DMS53 treated with DMSO at 0.1 percent for 48 hours (cell line): ENCODE measurements at regions not wholly inside any gene's neighbourhood (a gene's known extent, or its start where the extent isn't known, plus 50 kb on each side); places are given as distances from the start of the nearest gene placed in this dataset.

Source experiments
- DNase-seq: peaks from one replicate; lab custom pipeline; 2025; ENCODE audit not compliant: unreplicated experiment; lab: John Stamatoyannopoulos, UW

DNA sequence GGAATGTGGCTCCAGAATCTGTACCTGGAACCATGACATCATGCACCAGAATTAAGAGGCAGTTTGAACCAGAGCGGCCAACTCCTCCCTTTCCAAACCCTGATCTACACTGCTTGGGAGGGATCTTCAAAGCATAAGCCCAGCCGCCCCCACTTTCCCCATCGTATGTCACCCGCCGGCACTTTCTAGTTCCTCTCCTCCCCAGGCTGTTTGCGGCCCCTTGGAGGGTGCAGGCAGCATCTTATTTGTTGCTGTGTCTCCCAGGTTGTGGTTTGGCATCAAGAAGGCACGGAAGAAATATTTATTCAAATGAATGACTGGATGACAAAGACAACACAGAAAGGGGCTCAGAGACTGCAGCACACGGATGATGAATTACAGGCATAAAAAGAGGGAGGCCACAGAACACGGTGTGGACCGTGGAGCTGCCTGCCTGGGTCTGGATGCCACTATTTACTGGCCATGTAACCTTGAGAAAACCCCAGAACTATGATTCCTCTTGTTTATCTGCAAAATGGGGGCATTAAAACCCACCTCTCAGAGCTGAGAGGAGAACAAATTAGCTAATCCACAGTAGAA is 305.8 kb downstream of the EIPR1 start:
- no peak for DNase-seq

DNA sequence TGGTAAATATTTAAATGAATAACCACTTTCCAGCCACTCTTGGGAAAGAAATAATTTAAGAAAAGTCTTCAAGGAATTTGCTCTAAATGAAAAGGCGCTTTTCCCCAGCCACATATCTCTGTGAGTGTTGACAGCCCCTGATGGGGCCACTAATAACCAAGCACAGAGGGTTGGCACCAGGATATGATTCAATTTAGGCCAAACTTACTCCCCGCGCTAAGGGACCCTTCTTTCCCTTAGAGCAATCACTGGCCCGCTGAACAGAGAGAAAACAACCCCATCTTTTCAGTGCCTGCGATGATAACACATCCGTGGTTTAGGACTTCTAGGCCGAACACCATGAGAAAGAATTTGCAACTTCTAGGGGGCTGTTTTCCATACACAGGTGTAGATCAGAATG is 310.8 kb downstream of the EIPR1 start:
- DNase-seq = no peak

DNA sequence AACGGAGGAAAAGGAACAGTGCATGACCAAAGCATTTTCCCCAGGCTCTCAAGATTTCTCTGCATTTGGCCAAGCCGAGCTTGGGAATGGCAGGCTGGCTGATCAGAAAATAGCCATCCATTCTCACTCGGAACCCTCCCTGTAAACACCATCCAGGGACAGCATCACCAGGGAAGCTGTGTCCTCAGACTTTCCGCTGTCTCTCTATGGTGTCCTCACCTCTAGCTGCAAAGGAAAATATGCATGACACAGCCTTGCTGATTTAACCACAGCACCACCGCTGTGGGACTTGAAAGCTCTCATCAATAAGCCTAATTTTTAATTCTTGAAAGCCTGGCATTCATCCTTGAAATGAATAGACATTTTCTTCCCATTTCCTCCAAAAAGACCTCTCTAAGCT is 311.7 kb downstream of the EIPR1 start:
- DNase-seq = no peak

DNA sequence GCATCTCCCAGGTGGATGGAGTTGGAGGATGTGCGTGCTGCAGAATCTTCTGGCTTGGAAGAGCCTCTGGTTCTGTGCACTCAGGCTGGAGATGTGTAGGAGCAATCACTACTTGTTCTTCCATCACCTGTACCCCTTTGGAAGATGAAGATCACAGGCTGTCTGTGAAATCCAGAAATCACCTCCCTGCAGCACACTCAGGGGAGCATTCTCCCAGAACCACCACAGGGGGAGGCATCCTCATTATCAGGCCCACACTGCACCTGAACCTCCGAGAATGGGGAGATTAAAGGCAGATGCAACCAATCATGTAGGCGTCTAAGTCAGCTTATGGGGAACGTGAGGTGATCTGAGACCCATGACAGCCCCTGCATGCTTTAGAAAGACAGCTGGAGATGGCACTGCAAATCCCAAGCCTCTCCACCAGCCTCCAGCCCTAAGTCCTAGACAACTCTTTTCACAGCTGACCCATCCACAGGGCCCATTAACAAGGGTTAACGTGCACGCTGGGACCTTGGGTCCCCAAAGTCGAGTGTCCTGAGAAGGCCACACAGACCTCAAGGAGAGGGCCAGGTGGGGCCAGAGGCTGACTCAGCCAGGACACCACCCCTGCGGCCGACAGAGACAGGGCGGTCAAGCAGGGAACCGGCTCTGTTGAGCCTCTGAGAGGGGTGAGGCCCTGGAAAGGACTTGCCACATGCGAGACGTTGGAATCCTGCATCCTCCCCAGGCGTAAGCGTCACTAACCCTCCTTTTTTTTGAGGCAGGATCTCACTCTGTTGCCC is 314.9 kb downstream of the EIPR1 start:
- DNase-seq = no peak

DNA sequence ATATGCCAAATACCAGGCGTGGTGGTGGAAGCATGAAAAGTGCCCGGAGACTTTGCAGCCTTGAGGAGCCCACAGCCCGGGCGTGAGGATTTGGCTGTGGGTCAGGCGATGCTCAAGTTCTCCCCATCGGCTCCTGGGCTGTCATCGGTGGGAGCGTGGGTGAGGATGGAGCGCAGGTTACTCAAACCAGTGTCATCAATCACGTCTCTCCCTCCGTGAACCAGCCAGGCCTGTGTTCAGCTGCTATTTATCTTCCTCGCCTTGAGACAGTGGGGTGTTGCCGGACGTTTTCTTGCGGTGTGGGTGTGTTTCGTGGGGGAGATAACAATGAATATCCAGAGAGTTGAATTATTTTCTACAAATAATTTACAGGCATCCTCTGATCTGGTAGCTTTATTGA is 317.6 kb downstream of the EIPR1 start:
- DNase-seq = no peak

DNA sequence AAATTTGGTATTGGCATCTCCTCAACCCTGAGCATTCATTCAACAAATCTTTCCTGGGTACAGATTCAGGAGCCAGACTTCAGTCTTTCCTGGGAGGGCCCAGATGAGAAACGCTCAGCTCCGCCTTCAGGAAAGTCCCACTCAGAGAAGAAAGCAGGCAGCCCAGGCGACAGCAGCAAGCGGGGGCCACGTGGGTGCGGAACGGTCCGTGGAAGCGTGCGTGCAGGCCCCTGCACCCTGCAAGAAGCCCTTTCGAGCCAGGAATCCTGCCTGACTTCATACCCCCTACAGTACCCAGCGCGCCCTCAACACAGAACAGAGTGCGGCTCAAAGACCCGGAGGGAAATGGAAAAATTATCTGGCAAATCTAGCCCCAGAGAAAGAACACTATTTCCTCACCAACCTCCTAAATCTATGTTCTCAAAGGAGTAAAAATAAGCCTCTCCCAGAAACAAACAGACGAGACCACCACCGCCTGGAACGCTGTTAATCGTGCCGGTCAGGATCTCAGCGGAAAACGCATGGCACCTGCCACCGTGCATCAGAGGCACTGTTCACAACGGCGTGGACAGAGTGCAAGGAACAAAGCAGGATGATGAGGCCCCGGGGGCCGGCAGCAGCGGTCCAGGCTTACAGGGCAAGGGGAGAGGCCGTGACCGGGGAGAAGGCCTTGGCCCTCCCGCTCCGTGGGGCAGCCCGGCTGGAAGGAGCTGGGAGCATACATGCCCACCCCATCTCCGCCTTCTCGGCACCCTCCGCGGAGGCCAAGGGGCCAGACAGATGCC is 318.3 kb downstream of the EIPR1 start:
- no peak for DNase-seq

DNA sequence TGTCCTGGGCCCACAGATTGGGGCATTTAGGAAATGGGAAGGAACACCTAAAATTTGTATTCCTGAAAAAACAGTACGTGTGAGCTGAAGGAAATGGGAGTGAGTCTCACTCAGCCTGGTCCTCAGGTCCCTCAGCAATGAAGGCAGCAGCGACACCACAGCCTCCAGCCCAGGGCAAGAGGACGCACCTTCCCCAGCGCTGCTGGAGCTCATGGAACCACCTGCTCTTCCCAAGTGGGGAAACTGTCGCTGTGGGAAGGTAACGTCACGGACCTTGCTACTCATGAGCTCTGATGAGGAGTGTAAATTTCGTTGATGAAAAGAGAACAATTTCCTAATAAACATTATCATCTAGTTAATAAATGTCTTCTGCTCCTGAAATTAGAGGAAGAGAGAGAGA is 323.6 kb downstream of the EIPR1 start:
- DNase-seq = no peak

DNA sequence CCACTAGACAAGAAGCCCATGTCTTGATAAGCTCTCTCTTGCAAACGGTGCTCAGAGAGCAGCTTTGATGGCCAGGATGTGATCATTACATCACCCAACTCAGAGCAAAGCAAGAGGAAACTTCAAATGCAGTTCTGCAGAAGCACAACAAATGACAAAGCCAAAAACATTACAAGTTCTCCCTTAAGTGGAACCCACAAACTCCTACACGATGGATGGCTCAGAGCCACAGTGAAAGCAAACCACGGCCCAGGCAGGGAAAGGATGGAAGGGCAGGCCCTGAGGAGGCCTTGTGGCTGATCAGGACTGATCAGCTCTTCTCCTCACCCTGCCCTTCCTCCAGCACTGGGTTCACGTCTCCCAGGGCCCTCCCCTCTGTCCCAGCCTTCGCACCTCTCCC is 326.4 kb downstream of the EIPR1 start:
- no peak for DNase-seq

DNA sequence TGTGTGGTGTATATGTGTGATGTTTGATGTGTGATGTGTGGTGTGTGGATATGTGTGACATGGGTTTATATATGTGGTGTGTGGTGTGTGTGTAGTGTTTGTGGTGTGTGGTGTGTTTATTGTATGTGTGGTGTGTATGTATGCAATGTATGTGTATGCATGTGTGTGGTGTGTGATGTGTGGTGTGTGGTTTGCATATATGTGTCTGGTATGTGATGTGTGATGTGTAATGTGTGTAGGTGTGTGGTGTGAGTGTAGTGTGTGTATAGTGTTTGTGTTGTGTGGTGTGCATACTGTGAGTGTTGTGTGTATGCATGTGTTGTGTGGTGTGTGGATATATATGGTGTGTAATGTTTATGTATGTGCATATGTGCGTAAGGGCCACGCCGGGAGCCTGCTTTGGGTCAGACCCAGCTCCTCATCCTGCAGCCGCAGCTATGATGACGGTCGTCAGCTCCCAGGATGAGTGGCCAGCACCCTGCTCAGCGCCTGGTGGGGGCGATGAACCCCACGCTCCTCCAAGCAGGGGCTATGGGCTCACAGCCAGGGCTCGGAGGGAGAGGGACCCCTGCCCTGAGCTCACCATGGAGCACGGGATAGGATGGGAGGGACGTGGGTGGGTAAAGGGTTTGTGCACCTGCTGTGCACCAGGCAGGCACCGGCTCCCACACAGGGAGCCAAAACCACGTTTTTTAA is 331.3 kb downstream of the EIPR1 start:
- DNase-seq = no peak

DNA sequence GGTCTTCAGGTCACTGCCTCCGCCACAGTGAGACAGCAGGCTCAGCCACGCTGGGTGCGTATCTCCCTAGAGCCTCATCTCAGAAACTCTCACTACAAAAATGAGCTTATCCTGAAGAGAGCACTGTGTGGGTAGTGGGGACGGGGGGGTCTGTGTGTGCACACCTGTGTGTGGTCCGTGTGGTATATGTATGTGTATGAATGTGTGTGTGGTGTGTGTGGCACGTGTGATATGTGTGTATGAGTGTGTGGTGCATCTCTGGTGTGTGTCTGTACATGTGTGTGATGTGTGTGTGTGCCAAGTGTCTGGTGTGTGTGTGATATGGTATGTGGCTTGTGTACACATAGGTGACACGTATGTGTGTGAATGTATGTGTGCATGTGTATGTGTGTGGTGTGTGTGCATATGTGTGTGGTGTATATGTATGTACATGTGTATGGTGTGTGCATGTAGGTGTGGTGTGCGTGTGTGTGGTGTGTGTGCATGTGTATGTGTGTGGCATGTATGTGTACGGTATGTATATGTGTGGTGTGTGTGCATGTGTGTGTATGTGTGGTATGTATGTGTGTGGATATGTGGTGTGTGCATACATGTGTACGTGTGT is 332.2 kb downstream of the EIPR1 start:
- DNase-seq = no peak

DNA sequence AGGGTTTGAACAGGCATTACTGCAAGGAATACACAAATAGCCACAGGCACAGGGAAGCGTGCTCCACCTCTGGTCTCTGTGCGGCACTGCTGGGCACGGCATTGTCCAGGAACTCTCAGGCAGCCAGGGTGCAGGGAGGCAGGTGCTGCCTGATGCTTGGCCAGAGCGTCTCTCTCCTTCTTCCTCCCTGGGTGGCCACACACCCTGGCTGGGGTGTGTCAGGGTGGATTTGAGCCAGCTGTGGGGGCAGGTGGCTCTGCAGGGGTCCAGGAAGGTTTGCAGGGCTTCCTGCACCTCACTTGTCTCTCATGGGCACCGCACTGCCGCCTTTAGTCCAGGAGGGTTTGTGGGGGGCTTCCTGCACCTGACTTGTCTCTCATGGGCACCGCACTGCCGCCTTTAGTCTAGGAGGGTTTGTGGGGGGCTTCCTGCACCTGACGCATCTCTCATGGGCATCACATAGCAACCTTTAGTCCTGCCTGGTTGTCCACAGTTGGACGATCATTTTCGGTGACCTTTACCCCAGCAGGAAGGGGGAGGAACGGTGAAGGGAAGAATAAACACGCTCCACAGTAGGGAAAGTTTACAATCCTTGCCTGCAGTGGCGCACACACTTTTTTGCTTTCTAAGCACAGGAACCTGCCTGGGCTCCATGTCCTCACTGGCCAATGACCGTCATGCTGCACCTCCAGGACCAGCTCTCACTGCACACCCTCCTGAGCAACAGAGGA is 332.9 kb downstream of the EIPR1 start:
- no peak for DNase-seq

DNA sequence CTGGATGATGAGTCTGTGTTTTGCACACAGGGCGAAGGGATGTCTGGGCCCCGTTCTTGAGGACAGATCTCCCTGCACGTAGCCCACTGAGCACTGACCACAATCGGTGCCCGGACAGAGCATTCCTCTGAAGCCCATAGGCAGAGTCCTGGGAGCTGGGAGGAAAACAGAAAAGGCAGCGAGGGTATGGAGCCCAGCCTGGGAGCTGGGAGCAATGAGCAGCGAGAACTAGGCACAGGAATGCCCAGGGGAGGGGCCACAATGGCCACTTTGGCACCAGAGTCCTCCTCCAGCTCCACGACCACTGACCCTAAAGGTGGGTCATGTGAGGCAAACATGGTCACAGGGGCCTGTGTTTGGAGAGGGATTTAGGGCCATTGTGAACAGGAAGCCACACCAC is 333.9 kb downstream of the EIPR1 start:
- no peak for DNase-seq

DNA sequence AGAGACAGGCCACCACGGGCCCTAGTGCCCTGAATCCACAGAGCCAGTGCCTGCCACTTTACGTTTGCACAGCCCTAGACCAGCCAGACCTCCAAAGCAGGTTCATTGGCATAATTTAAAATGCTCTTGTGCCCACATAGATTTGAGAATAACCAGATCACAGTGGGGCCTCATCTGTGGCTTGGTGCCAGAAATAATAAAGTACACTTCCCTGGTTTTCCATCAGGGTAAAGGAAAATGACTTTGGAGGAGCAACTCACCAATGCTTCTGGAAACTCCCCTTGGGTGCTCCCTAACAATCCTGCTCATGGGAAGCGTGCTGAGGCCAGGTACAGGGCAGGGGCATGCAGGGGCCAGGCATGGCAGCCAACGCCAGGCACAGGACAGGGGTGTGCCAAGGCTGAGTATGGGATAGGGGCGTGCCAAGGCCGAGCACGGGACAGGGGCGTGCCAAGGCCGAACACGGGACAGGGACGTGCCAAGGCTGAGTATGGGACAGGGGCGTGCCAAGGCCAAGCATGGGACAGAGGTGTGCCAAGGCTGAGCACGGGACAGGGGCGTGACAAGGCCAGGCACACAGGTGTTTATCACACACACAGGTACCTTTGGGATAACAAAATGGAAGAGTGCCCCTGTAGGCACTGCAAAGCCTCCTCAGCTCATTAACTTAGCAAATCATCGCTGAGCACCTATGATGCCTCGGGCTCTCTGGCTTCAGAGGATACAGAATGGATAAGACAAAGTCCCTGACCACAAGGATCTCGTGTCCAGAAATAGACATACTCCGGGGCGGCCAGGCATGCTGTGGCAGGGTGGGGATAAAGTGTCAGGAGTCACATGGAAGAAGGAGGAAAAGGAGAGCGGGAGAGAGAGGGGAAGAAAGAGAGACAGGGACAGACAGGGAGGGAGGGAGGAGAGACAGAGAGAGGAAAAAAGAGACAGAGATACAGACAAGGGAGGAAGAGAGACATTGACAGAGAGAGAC is 334.7 kb downstream of the EIPR1 start:
- no peak for DNase-seq

DNA sequence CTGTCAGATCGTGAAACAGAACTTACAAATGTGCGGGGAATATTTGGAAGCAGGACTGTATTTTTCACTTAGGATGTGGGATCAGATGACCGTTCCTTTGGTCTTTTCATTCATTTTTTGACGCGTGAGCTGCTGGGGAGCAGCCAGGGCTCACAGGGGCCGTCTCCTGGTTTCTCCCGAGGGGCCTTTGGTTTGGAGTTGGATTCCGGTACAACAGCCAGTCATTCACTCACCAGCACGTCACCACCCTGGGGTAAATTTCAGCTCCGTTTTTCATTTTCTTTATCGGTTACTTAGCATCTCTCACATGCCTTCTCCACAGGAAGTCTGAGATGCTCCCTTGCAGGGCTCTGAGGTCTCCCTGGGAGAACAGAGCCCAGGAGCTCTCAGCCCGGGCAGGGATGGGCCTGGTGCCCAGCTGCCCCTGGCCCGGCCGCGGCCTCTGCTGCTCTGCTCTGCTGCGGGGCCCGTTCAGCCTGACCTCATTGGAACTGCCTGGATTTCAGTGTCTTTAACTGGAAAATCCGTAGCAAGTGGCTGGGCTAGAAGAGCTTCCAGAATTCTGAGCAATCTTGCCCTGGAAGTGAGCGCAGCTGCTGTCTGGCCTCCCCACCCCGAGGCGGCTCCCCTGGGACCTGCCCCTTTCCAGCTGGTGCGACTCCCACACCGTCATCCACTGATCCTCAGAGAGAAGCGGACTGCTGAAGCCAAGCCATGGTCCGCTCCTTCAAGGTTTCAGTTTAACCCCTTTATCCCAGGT is 335.6 kb downstream of the EIPR1 start:
- DNase-seq = no peak

DNA sequence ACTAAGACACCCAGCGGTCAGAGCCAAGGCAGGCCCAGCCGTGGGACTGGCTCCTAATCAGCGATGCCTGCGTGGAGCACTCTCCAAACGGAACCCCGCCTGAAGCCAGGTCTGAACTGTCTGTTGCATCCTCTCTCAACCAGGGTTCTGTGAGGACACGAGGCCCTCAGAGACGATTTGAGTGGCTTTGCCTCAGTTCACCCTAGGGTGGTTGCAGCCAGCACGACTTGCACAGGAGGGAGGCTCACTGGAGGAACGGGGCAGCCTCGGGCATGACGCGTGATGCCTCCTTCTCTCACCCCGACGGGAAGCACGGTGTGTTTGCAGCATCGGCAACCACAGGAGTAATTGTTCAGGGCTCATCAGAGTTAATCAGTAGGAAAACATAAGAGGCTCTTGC is 336.4 kb downstream of the EIPR1 start:
- no peak for DNase-seq

DNA sequence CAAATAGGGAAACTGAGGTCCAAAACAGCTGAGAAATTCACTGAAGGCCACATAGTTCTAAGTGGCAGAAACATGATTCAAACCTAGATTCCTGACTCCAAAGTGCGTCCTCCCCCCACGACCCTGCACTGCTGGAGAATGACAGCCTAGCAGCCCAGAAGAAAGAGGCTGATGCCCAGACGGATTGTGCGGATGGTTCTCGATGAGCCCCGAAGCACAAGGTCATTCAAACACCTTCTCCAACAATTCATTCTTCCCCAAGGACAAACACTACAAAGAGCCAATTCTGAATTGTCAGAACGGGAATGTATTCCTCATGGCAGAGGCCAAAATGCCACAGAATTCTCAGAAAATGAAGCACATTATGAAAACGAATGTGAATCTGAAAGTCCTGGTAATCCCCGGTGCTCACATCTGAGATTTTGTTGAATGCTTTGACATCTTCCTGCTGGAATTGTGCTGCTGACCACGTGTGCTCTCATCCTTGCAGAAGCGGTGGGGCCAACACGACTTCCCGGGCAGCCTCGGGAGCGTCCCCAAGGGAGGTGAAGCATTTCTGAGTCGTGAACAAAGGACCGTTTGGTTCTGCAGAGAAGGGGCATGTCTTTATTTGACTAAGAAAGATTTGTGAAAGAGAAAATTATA is 337.0 kb downstream of the EIPR1 start:
- no peak for DNase-seq

DNA sequence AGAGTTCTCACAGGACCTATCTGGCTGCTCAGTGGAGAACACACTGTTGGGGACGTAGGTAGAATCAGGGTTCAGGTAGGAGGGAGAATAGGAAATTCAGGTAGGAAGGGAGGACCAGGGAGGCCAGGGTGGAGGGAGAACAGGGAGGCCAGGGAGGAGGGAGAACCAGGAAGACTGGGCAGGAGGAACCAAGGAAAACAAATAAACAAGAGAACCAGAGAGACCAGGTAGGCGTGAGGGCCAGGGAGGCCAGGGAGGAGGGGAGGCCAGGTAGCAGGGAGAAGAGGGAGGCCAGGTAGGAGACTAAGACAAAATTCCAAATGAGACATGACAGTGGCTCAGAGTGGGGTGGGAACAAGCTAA is 337.6 kb downstream of the EIPR1 start:
- DNase-seq = no peak
